ENCODE measurements at regions not wholly inside any gene's neighbourhood (a gene's known extent, or its start where the extent isn't known, plus 50 kb on each side); places are given as distances from the start of the nearest gene placed in this dataset.

GRCh38 chr6:21299216-21299615 lies 294.3 kb upstream of the SOX4 start:
- TF ChIP-seq CTCF (IDR thresholded peaks at IDR 0.05) = no peak
- no peak for TF ChIP-seq POLR2AphosphoS5 (IDR thresholded peaks at IDR 0.05)
- TF ChIP-seq POLR2A (IDR thresholded peaks at IDR 0.05) = no peak
